Germinal center (tissue), 1 donor: ENCODE measurements at regions not wholly inside any gene's neighbourhood (a gene's known extent, or its start where the extent isn't known, plus 50 kb on each side); places are given as distances from the start of the nearest gene placed in this dataset.
"Not testable (repeated sequence)": the region's sequence is repeated elsewhere in the genome, so short reads cannot be mapped to it uniquely, and the experiment has no call there.

Experiments
- DNase-seq: peaks from one replicate; pipeline ENCODE4 v3.0.0; 2012; ENCODE audit warnings: mixed read lengths, low spot score

DNA sequence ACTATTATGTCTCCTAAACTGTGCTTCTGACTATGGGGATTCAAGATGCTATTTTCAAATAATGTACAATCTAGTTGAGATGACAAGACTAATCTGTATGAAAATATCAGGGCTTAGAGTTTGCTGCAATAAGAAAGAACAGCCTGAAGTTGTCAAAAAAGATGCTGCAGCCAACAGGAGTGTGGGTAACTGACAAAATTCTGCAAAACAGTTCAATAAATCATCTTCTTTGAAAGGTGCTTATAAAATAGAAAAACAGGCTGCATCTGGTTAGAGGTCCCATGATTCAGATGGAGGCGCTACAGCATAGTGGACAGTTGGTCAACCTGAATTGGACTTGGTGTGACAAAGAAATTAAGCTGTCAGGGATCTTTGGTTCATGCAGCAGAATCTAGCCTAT is 511.0 kb downstream of the XPNPEP1 start:
- no peak for DNase-seq

DNA sequence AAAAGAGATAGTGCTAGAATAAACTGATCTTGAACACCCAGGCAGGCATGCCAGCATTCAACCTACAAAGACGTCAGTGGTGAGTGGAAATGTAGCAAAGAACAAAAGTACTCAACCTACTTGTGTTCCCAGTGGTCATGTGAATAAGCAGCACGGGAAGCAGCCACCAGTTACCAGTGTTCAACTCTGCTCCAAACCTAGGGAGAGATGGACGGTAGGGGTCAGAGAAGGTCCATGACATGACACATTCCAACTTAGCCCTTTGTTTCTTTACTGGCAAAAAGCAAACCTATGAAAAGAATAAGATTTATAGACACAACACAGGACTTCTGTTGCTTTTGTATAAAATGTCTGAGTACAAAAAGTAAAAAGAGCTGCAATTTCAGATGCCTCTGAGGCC is 511.4 kb downstream of the XPNPEP1 start:
- DNase-seq: no peak

GRCh38 chr10:109405338-109405737 is 518.0 kb downstream of the XPNPEP1 start:
- no peak for DNase-seq

DNA sequence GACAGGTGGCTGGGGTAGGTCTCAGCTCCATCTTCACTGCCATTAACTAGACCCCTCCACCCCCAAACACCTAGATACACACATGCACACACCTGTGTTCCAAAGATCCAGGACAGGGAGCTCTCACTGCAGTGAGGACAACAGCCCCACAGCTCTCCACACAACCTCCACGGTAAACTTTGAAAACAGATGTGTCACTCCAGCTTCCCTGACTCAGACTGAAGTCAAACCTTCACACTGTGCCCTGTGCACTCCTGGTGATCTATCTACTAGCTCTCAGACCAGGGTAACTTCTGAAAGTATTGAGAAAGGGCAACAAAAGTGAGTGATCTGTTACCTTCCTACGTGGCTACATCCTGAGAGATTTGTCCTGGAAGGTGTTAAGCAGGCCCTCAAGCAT is 519.8 kb downstream of the XPNPEP1 start:
- no peak for DNase-seq

DNA sequence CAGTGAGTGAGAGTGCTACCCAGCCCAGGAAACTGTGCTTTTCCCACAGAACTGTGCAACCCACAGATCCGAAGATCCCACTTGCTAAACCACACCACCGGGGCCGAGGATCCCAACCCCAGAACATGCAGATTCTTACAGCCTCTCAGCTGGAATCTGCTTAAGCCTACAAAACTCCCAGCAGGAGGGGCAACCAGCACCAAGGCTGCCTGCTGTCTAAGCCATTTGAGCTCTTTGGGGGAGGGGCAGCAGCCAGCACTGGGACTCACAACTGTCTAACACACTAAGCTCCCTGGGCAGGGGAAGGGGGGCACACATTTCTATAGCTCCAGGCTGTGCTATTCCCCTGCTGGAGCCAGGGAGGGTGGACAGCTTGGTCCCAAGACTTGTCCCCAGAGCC is 529.9 kb downstream of the XPNPEP1 start:
- no peak for DNase-seq

- DNase-seq: no peak
Observed at GRCh38 chr10:109386921-109387320, 536.4 kb downstream of the XPNPEP1 start.

GRCh38 chr10:109386101-109386500 is 537.2 kb downstream of the XPNPEP1 start:
- DNase-seq: no peak

DNA sequence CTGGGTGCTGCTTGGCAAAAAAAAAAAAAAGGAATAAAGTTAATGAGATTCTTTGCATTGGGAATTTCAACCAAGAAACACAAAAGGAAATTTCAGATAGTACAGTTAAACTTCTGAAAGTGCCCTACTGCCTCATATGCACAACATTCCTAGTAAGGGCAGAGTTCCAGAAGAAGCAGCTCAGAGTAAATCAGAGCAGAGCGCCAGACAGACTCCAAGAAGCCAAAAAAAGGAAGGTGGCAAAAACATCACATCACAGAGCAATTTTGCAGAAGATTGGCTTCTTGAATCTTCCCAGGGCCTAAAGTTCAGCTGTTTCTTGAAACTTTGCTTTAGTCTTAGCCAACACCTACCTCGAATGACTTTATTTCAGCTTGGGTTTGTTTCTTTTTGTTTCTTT is 544.1 kb downstream of the XPNPEP1 start:
- DNase-seq: no peak

- DNase-seq: no peak
Observed at GRCh38 chr10:109374215-109374614, 549.1 kb downstream of the XPNPEP1 start.

- DNase-seq: no peak
Observed at GRCh38 chr10:109359316-109359715, 564.0 kb downstream of the XPNPEP1 start.

GRCh38 chr10:109358325-109358724 is 565.0 kb downstream of the XPNPEP1 start:
- DNase-seq: no peak

DNA sequence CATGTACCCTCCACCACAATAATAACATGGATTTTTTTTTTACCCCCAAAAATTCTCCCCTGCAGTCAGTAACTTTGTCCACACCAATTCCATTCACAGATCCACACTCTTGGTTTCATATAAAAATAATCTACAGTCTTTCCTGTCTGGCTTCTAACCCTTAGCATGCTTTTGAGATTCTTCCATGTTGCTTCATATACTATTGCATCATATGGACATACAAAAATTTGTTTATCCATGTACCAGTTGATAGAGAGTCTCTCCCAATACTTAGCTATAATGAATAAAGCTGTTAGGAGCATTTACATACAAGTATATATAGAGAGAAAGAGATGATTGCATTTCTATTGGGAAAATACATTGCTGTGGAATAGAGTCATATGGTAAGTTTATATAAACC is 575.0 kb downstream of the XPNPEP1 start:
- DNase-seq: no peak

DNA sequence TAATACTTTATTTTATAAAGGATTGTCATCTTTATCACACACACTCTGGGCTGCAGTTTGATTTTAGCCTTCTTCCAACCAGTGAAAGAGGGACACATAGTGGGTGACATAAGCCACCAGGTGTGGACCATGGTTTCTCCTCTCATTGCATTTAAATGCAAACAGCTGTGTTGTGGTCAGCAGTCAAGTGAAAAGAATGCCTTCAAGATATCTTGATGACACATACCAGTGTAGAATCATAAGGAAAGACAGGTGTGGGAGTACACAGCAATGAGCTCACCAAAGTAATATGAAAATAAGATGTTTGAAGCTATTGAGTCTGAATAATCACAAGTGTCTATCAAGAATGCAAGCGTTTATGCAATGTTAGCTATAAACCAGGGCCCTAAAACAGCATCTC is 580.0 kb downstream of the XPNPEP1 start:
- DNase-seq: no peak

GRCh38 chr10:109341986-109342385 is 581.3 kb downstream of the XPNPEP1 start:
- no peak for DNase-seq

GRCh38 chr10:109328001-109328400 is 595.3 kb downstream of the XPNPEP1 start:
- DNase-seq: no peak

DNA sequence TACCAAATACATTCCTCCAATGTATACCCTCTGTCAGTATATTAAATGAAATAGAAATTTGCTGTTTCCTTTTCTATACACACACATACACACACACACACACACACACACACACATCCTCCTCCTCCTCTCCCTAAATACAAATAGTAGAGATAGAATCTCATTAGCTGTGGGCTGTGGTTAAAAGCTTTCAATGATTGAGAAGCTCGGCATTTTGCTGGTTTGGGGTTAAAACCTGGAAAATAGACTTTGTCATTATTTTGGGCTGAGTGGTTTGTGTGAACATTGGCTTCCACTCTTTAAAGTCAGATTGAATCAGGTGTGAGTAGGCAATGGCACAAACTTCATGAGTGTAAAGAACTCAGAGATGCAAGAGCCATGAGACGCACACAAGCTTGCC is 596.0 kb downstream of the XPNPEP1 start:
- DNase-seq: no peak

GRCh38 chr10:109324721-109325120 is 598.6 kb downstream of the XPNPEP1 start:
- DNase-seq: no peak

DNA sequence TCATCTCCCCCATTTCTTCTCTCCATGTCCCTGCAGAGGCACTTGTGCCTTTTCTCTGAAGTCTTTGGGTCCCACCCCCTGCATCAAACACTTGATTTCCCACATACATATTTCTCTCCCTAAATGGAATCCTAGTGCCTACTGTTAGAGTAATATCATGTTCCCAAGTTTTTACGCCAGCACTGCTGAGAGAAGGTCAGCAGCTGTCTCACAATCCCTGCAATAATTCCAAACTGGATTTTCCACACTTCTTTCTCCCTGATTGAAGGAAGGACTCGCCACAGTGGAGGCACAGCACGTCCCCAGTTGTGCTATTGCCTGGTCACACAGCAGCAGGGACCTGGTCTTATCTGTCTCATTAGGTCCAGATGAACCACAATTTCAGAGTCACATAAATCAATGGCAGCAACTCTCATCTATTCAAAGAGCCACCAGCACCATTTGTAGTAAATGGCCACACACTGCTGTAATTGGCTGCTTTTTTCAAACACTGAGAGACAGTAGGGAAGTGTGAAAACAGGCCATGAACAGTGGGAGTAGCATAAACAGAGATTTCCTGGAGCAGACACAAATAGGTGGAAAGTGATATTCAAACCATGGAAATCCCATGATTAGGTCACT is 605.5 kb downstream of the XPNPEP1 start:
- DNase-seq: no peak

GRCh38 chr10:109314016-109314415 is 609.3 kb downstream of the XPNPEP1 start:
- DNase-seq: not testable (repeated sequence)

DNA sequence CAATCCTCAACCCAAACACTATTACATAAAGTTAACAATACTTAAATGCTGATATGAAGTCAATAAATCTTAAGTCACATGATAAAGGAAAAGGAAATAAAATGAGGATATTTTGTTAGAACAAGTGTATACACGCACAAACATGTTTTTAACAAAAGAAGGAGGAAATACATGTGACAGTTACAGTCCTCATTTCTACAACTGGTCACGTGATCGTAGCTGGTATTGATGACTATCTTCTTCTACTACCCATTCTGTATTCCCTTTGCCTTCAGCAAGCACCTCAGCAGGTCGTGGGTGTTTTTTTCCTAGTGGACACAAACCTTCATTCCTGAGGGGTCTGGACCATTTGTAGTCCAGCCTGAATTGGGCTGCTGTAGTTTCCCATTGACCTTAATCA is 610.8 kb downstream of the XPNPEP1 start:
- not testable (repeated sequence) for DNase-seq

- DNase-seq: no peak
Observed at GRCh38 chr10:109308971-109309370, 614.3 kb downstream of the XPNPEP1 start.

DNA sequence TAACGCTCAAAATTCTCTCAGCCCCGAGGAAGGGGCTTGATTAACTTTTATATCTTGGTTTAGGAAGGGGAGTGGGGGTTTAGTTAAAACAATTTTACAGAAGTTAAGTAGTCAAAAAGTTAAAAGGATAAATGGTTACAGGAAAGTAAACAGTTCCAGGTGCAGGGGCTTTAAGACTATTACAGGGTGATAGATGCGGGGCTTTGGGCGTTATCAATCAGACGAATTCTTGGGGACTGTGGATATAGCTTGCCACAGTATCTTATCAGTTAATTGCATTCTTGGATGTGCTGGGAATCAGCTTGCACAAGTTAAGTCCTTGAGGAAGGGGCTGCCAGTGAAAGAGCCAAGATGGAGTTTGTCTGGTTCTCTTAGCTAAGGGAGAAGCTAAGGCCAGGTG is 616.2 kb downstream of the XPNPEP1 start:
- not testable (repeated sequence) for DNase-seq

DNA sequence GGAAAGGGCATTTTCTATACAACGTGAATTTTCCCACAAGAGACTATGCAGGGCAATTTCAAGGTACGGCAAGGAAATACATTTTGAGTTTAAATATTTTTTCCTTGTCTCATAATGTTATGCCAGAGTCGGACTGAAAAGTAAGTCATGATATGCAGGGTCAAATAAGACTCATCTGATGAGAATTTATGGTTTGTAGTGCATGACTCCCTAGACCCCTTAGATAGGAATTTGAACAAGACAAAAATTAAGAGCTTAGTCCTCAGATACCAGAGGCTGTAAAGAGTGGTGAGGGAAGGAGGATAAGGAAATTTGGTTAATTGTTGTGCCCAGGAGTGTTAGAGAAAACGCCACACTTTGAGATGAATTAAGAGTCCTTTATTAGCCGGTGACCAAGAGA is 616.6 kb downstream of the XPNPEP1 start:
- no peak for DNase-seq

- DNase-seq: no peak
Observed at GRCh38 chr10:109287858-109288257, 635.5 kb downstream of the XPNPEP1 start.

DNA sequence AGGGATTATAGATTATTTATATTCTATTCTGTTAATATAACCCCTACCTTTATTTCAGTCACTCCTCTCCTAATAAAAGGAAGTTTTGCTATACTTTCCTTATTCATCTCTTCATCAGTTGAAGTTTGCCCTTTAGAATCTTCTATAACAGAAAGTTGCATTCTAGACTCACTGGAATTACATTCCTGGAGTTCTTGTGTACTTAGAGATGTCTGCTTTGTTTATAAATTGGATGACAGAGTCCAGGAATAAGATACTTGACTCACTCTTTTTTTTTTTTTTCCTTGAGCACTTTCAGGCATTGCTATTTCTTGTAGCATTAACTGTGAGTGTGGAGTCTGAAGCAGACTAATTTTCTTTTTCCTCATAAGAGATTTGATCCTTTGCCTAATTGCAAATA is 640.8 kb downstream of the XPNPEP1 start:
- no peak for DNase-seq
